ENCODE measurements at regions not wholly inside any gene's neighbourhood (a gene's known extent, or its start where the extent isn't known, plus 50 kb on each side); places are given as distances from the start of the nearest gene placed in this dataset.

DNA sequence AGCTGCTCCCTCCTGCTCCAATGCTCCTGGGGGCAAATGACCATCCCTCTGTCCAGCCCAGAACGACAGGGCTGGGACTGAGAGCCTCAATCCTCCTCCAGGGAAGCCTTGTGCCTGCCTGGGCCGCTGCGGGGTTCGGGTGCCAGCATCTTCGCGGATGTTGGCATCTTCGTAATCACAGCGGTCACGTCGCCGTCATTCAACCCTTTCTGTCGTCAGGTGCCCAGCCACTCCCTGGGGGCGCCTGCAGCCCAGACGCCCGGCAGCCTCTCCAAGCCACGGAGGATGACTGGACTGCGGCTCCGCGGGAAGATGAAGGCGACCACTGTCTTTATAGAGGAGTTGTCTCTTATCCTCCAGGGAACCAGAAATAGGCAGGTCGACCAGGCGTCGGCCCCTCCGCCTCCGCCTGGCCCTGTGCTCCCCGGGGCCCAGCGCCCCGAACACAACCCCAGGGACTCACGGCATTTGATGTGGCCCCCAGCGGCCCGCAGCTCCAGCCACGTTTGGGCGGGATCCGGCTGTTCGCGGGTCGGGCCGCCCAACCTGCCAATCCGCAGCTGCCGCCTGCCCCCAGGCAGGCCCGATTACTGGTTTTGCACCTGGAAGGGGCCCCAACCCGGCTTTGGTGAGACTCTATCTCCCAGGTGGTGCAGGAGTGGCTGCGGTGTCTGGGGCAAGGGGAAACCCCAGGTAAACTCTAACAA lies 113.9 kb downstream of the THNSL2 start:
- DNase-seq (ENCODE audit: low read depth in 2 of 2): no peak

DNA sequence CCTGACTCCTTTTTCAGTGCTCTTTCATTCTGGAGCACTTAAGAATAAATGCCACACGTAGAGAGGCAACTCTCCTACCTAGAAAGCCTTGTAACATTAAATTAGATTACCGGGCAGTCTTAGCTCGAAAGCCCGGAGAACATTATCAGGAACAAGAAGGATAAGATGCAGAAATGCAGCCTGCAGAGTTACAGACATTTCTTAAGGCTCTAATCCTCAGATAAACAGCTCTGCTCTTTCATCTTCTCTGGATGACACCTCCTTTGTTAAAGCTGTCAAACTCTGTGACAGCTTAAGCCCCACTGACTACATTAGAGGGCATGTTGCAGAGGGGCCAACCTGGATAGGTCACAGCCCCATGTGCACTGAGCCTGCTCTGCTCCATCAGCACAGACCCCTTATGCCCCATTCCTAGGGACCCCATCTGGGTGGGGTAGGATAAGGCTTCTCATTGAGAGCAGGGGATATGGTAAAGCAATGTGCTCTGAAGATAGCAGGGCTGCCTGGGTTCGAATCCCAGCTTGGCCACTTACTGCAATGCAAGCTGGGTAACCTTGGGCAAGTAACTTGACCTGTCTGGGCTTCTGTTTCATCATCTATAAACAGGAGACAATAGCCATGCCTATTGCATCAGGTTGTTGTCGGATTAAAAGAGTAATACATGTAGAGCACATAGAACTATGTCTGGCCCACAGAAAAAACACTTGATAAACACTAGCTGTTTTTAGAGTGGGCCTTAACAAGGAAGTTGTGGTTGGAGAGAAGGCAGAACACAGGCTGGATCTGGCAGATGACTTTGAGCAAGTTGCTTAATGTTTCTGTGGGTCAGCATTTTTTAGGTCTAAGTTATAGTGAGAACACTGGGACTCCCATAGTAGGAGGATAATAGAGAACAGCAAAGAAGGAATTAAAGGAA lies 111.4 kb downstream of the THNSL2 start:
- DNase-seq (ENCODE audit: low read depth in 2 of 2): no peak

- DNase-seq (ENCODE audit: low read depth in 2 of 2): no peak
These were observed 99.7 kb downstream of the THNSL2 start for GRCh38 chr2:88269836-88270235.

- DNase-seq (ENCODE audit: low read depth in 2 of 2): no peak
These were observed 95.5 kb downstream of the THNSL2 start for GRCh38 chr2:88265352-88266303.

DNA sequence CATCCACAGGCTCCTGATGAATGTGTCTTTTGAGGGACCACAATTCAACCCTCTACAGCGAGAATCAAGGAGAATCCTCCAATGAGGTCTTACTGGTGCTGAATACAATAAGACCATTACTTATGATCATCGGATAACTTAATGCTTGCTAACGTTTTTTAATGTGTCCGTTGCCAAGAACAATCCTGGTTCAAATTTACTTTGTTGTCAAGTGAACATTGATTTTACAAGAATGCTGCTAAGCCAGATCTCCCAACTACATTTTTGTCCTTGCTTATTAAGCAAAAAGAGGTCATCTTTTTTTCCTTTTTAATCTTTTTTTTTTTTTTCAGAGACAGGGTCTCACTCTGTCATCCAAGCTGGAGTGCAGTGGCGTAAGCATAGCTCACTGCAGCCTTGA lies 93.7 kb downstream of the THNSL2 start:
- DNase-seq (ENCODE audit: low read depth in 2 of 2): no peak

- no peak for DNase-seq (ENCODE audit: low read depth in 2 of 2)
These were observed 91.6 kb downstream of the THNSL2 start for GRCh38 chr2:88261725-88262124.

DNA sequence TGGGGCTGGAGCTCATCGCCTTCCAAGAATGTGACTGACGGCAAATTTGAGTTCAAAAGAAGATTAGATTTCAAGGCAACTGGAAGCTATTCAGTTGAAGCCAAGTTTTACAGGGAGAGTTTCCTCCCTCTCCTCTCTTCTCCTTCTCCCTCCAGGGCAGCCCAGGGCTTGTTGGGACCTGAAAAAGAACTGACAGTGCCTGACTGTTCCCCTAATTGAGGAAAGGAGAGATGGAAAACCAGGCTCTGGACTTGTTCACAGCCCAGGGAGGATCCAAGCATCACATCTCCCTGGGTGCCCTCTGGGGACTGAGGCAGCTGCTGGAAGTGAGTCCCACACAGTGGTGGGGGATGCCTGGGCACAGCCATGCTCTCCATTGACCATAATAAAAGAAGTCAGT lies 88.1 kb downstream of the THNSL2 start:
- no peak for DNase-seq (ENCODE audit: low read depth in 2 of 2)

DNA sequence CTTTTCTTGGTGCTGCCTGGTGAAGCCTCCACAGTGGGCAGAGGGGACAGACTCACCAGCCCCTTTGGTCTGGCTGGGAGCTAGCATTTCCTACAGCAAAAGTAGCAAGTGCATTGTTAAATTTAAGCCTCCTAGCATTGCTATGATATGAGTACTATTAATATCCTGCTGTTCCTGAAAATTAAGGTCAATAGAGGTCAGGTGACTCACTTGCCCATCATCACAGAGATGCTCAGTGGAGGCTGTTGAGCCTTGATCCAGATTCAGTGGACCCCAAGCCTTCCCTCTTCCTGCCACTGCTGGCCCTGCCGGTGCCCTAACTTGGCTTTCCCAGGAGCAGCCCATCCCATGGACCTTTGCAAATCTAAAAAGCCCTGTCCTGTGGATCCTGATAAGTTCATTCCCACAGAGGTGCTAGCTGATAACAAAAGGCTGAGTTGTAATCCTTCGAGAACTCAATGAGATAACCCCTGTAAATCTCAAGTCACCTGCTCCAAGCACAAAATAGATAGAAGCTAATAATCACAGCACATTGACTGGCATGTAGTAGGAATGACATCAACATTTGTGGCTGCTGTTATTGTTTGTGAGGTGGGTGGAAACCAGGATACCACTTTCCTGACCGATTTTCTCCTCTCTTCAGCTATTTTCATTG lies 84.4 kb downstream of the THNSL2 start:
- DNase-seq (ENCODE audit: low read depth in 2 of 2): no peak

DNA sequence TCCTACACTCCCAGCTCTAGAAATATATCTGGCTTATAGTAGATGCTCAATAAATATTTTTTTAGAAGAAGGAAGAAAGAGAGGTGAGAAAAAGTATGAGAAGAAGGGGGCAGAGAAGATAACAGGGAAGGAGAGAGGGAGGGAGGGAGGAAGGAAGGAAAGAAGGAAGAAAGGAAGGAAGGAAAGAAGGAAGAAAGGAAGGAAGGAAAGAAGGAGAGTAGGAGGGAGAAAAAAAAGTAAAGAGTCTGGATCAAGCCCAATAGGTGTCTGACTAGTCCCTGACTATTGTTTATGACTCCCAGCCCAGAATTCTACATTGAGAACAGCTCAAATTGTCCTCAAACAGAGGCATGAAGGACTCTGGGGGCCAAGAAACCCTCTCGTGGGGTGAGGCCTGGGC lies 83.9 kb downstream of the THNSL2 start:
- DNase-seq (ENCODE audit: low read depth in 2 of 2): no peak

DNA sequence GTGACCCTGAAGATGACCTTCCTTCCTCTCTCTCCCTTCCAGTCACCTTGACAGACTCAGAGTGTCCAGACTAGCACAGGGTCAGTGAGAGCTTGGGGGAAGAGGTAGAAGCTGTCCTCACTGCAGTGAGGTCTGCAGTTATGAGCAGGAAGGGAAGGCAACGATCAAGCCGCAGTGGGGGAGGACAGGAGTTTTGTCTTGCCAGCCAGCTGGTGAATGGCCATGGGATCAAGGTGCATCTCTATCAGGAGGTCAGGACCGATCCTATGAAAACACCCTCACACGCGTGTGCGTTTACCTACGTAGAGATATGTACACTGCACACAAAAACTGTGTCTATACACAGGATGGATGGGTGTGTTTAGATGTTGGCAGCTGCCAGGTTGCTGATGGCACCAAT lies 83.2 kb downstream of the THNSL2 start:
- DNase-seq (ENCODE audit: low read depth in 2 of 2): no peak

GRCh38 chr2:88252646-88253045 lies 82.5 kb downstream of the THNSL2 start:
- DNase-seq (ENCODE audit: low read depth in 2 of 2): no peak

GRCh38 chr2:88252111-88252510 lies 82.0 kb downstream of the THNSL2 start:
- no peak for DNase-seq (ENCODE audit: low read depth in 2 of 2)

- no peak for DNase-seq (ENCODE audit: low read depth in 2 of 2)
These were observed 80.3 kb downstream of the THNSL2 start for GRCh38 chr2:88250404-88250803.

DNA sequence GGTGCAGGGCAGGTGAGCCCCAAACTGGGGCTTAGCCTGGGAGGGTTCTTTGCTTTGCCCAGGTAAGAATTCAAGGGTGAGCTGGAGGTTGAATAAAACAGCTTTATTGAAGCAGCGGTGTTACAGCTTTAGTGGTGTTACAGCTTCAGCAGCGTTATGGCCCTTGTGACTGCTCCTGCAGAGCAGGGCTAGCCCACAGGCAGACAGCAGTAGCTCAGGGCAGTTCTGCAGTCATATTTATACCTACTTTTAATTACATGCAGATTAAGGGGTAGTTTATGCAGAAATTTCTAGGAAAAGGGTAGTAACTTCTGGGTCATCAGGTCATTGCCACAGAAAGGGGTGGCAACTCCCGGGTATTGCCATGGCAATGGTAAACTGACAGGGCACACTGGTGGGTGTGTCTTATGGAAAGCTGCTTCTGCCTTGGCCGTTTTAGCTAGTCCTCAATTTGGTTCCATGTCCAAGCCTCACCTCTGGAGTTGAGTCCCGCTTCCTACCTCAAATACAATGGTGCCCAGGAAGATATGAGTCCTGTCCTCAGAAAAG lies 78.2 kb downstream of the THNSL2 start:
- DNase-seq (ENCODE audit: low read depth in 2 of 2): no peak

DNA sequence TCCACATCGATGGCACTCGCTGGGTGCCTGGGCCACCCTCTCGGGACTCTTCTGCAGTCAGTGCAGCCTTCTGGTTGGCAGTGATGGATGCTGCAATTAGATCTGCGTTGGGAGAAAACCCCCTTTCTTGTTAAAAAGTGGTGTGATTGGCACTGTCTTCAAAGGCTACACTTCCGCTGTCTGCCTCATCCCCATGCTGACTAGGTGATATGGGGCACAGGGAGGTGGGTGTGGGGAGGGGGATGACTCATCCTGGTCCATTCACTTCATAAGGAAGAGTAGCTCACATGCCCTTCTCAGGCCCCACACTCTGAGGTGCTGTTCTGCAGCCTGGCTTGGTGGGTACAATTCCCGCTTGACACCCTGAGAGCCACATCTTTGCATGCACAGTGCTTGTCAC lies 77.4 kb downstream of the THNSL2 start:
- no peak for DNase-seq (ENCODE audit: low read depth in 2 of 2)

DNA sequence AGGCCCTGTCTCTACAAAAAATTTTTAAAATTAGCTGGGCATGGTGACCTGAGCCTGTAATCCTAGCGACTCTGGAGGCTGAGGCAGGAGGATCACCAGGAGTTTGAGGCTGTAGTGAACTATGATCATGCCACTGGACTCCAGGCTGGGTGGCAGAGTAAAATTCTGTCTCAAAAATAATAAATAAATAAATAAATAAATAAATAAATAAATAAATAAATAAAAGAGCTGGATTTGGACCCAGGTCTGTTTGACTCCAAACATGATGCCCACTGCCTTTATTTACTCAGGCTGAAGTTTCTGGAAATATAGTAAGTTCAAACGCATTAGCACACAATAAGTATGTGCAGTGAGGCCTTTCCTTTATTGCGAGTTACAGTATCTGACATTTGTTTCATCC lies 75.0 kb downstream of the THNSL2 start:
- no peak for DNase-seq (ENCODE audit: low read depth in 2 of 2)

GRCh38 chr2:88239781-88240180 lies 69.6 kb downstream of the THNSL2 start:
- DNase-seq (ENCODE audit: low read depth in 2 of 2): peak; percentile 2 to 12

DNA sequence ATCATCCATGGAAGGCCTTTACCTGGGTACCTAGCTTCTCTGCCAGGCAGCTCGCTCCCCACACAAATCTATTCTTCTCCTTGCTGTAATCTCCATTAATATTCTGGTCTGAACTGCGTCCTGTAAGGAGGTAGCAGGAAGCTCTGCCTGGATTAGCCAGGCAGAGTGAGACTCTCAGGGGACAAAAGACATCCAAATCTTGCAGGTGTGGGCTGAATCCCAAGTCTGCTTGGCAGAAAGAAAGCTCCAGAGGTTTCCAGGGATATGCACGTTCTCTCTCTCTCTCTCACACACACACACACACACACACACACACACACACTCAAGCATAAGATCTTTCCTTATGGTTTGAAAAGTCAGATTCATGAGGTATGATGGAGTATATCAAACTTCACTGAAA lies 66.5 kb downstream of the THNSL2 start:
- no peak for DNase-seq (ENCODE audit: low read depth in 2 of 2)
